Stimulated activated CD8-positive, alpha-beta memory T cell treated with anti-CD3 and anti-CD28 coated beads, Interleukin-4, amount 100 ng/mL, for 48 hours (primary cell): ENCODE measurements at regions not wholly inside any gene's neighbourhood (a gene's known extent, or its start where the extent isn't known, plus 50 kb on each side); places are given as distances from the start of the nearest gene placed in this dataset.

Source experiments
- DNase-seq: peaks from one replicate; pipeline ENCODE4 v3.0.0-alpha.2; 2020

DNA sequence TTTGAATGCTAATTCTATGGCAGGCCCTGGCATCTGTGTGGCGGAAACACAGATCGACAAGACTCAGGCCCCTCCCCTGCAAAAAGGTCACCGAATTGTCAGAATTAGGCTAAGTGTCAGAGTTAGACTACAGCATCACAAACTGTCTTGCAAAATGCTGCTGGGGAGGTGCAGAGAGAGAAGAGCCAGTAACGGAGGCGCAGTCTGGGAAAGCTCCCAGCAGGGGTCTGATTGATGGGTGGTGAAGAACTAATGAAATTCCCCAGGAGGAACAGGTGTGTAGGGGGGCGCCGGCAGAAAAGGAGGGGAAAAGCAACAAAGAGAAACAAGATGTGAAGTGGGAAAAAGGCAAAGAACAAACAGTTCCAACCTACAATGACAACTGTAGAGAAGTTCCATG, 72.7 kb upstream of the TAMM41 start:
- no peak for DNase-seq

GRCh38 chr3:11924518-11924917, 77.8 kb upstream of the TAMM41 start:
- no peak for DNase-seq

DNA sequence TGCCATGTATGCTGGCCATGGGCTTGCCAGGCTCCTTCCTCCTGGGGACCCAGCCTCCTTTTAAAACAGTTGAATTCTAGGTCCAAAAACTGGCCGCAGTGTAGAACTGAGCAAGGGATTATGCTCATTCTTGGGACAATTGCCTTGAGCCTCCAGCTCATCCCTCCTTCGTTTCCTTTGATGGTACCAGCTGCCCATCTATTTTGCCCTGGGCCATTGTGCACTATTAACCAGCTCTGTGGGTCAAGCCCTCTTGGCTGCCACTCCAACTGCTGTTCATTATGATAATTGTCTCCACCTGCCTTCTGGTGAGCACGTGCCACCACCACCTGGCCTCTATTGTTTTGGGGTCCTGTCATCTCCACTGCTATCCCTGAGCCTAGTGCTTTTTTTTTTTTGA, 75.8 kb upstream of the SYN2 start:
- DNase-seq = no peak

DNA sequence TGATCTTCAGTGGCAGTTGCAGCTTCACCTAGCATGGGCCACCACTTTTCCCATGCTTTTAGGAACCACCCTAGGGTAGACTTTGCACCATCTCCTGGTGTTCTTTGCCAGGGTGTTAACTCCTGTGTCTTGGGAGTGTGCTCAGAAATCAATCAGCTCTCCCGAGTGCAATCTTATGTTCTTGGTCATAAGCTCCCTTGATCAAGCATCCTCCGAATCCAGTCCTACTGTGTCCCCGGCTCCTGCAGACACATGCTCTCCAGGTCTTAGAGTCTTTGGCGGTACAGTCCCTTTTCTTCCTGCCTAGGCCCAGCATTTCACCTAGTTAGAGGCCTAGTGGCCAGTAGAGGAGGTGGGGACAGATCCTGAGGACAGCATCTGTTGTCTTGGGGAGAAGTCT, 74.7 kb upstream of the SYN2 start:
- no peak for DNase-seq

GRCh38 chr3:11930084-11930483, 74.1 kb upstream of the SYN2 start:
- DNase-seq = no peak

GRCh38 chr3:11932636-11933035, 71.6 kb upstream of the SYN2 start:
- DNase-seq = no peak

GRCh38 chr3:11933529-11933928, 70.7 kb upstream of the SYN2 start:
- no peak for DNase-seq

- no peak for DNase-seq
These were observed 60.0 kb upstream of the SYN2 start for GRCh38 chr3:11944052-11944673.

DNA sequence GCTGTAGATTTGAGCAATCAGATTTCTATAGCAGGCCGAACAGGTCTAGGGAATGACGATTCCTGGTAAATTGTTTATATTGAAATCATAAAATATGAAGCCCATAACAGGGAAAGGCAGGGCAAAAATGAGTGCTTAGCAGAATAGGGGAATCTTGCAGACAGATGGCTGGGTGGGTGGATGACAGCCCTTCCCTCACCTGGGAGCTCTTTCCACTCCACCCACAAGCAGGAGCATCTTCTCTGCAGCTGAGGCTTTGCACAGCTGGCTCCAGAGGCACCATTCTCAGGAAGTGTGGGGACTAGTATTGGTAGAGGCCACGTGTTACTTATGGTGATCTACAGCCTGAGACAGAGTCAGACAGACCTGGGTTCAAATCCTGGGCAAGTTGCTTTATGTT, 55.9 kb upstream of the SYN2 start:
- no peak for DNase-seq

DNA sequence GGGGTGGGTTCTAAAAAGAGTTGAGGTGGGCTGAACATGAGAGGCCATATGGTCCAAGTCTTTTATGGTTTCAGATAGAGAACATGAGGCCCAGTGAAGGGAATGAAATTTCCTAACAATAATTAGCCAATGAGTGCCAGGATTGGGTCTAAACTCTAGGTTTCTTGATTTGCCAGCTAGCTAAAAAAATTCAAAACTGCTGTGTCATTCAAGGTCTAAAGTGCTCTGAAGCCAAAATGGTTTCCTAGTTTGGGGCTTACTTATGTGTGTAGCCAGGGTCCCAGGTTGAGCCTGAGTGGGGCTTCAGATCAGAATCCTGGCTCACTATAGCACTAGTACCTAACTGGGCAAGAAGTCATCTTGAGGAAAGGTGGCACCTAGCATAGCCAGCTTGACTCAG, 55.3 kb upstream of the SYN2 start:
- no peak for DNase-seq

DNA sequence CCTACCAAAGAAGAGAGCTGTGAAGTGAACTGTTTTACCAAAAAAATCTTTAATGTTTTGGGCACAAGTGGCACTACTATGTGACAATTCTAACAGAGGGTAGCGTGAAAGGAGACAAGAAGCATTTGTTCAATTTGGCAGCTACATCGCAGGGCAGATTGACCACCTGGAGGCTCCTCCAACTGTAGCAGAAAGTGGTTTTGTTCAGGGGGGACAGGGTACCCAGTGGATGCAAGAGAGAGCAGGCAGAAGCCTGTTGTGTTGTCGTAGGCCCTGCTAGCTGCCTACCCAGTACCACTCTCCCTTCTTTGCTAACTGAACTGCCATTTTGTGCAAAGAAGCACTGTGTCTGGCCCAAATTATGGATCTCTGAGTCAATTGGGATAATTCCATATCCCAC, 54.8 kb upstream of the SYN2 start:
- DNase-seq = no peak

GRCh38 chr3:11950576-11950975, 53.6 kb upstream of the SYN2 start:
- no peak for DNase-seq

- DNase-seq = no peak
These were observed 50.8 kb upstream of the SYN2 start for GRCh38 chr3:11953350-11953749.

GRCh38 chr3:11953778-11954177, 50.4 kb upstream of the SYN2 start:
- DNase-seq = no peak

DNA sequence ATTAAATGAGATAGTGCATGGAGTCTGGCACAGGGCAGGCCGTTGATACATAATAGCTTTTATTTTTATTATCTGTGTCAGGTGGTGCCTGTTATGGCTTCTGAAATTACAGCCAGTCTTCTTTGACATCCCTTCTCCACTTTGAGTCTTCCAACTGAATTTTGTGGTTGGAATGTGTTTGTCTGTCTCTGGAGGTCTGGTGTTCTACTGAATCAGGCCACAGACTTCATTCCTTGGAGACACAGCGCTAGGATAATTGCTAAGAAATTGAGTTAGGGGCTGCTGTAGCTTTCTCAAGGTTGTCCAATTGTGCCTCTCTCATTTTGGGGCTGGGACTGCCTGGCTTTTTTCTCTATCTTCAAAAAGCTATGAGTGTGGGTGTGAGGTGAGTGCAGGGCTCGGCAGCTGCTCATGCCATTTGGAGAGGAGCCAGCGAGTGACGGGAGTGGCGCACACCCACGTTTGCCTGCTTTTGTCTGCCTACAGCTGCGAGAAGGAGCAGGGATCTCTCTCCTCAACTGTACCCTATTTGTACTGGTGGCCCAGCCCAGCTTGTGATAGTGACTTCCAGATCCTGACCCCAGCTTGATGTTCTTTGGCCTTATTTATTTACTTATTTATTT, 49.8 kb upstream of the SYN2 start:
- no peak for DNase-seq
